Keratinocyte (primary cell): ENCODE measurements at regions not wholly inside any gene's neighbourhood (a gene's known extent, or its start where the extent isn't known, plus 50 kb on each side); places are given as distances from the start of the nearest gene placed in this dataset.

Experiments used
- DNase-seq: peaks from one replicate; pipeline ENCODE4 v3.0.0-alpha.2; 2011; ENCODE audit warnings: low read depth, missing footprints, low spot score
- FAIRE-seq: peaks from 2 replicates; lab custom pipeline; 2011; peaks lifted over from hg19 to GRCh38; lab: Jason Lieb, UNC
- H2AFZ ChIP-seq: 2 replicates; pipeline ENCODE4 v1.6.0; 2012; ENCODE audit warnings: low read length, control low read depth, inconsistent platforms; ENCODE audit not compliant: control insufficient read depth
- H3K27ac ChIP-seq: 2 replicates; pipeline ENCODE4 v1.5.1; 2011; ENCODE audit warnings: low read length; ENCODE audit not compliant: control insufficient read depth, insufficient read depth
- H3K27me3 ChIP-seq: 3 replicates; pipeline ENCODE4 v1.6.0; 2011; ENCODE audit warnings: low read length; ENCODE audit not compliant: control insufficient read depth, insufficient read depth; ENCODE audit errors: extremely low read depth
- H3K36me3 ChIP-seq, 2 experiments: 2 replicates in 1 of 2; 3 replicates in 1 of 2; pipeline ENCODE4 v1.5.1; 2011; ENCODE audit warnings: low read length in 2 of 2, mild to moderate bottlenecking in 1 of 2; ENCODE audit not compliant: control insufficient read depth in 2 of 2, insufficient read depth in 2 of 2; ENCODE audit errors: extremely low read depth in 1 of 2
- H3K4me1 ChIP-seq: 3 replicates; pipeline ENCODE4 v1.5.1; 2011; ENCODE audit warnings: low read length; ENCODE audit not compliant: control insufficient read depth, insufficient read depth; ENCODE audit errors: extremely low read depth
- H3K4me2 ChIP-seq: 3 replicates; pipeline ENCODE4 v1.6.0; 2011; ENCODE audit warnings: low read depth, low read length; ENCODE audit not compliant: control insufficient read depth, insufficient read depth; ENCODE audit errors: extremely low read depth
- H3K4me3 ChIP-seq, 3 experiments: fragments of 200-600 bp in 1 of 3; sonication (generic) in 1 of 3; 2 replicates in 2 of 3; 3 replicates in 1 of 3; pipeline ENCODE4 v1.5.1; 2011 to 2016; ENCODE audit warnings: low read length in 3 of 3, mild to moderate bottlenecking in 3 of 3, control low read depth in 2 of 3, inconsistent platforms in 1 of 3, low read depth in 1 of 3, mixed read lengths in 1 of 3, mixed run types in 1 of 3, moderate library complexity in 1 of 3; ENCODE audit not compliant: control insufficient read depth in 2 of 3, insufficient read depth in 2 of 3; ENCODE audit errors: extremely low read depth in 1 of 3
- H3K79me2 ChIP-seq: 2 replicates; pipeline ENCODE4 v1.6.0; 2012; ENCODE audit warnings: low read length; ENCODE audit not compliant: control insufficient read depth, insufficient read depth
- H3K9ac ChIP-seq: 3 replicates; pipeline ENCODE4 v1.6.0; 2011; ENCODE audit warnings: low read length; ENCODE audit not compliant: control insufficient read depth, insufficient read depth; ENCODE audit errors: extremely low read depth
- H3K9me1 ChIP-seq: 3 replicates; pipeline ENCODE4 v1.6.0; 2011; ENCODE audit warnings: low read length; ENCODE audit not compliant: control insufficient read depth, insufficient read depth; ENCODE audit errors: extremely low read depth
- H3K9me3 ChIP-seq: 2 replicates; pipeline ENCODE4 v1.5.1; 2012; ENCODE audit warnings: low read depth, low read length; ENCODE audit not compliant: control insufficient read depth
- H4K20me1 ChIP-seq: 3 replicates; pipeline ENCODE4 v1.6.0; 2011; ENCODE audit warnings: low read length; ENCODE audit not compliant: control insufficient read depth, insufficient read depth; ENCODE audit errors: extremely low read depth
- CTCF ChIP-seq, 3 experiments: IDR thresholded peaks in 1 of 3; conservative IDR thresholded peaks in 1 of 3; optimal IDR thresholded peaks in 1 of 3; 2 replicates in 2 of 3; 3 replicates in 1 of 3; pipeline versions ENCODE3 to v1.5.1; 2011; ENCODE audit warnings: low read length in 3 of 3, mild to moderate bottlenecking in 3 of 3, moderate library complexity in 2 of 3, control low read depth in 1 of 3, inconsistent platforms in 1 of 3; ENCODE audit not compliant: insufficient read depth in 2 of 3; ENCODE audit errors: extremely low read depth in 1 of 3
- EZH2 ChIP-seq: IDR thresholded peaks from one replicate; pipeline ENCODE4 v1.6.1; 2012; ENCODE audit warnings: inconsistent platforms, mild to moderate bottlenecking, low read length, moderate library complexity
- dilution Hi-C: fragments of 300-500 bp; cut with MboI; formaldehyde crosslinking; loops from one replicate; pipeline ENCODE4 v1.7.0; 2020; ENCODE audit warnings: low sequenced_read_pairs; ENCODE audit not compliant: extremely low pct_ligation_motif_present

GRCh38 chr12:124482901-124483799 is 84.3 kb downstream of the NCOR2 start:
- Histone ChIP-seq H3K4me1 (peaks cover 8% of the 10 kb centered on the region), H3K79me2 (peaks cover 16% of the 10 kb centered on the region), H3K4me3 (no peak overlapping the region), H2AFZ (no peak overlapping the region), H3K9me3 (no peaks in the 10 kb centered on the region), H4K20me1 (peaks cover 18% of the 10 kb centered on the region), H3K36me3 (peaks cover 12 to 36% of the 10 kb centered on the region in 2 experiments), H3K9ac (no peak overlapping the region), H3K27me3 (no peaks in the 10 kb centered on the region), H3K9me1 (no peaks in the 10 kb centered on the region), H3K27ac (no peak overlapping the region), H3K4me2 (no peak overlapping the region)
- TF ChIP-seq CTCF (optimal IDR thresholded peaks at IDR 0.05 in 1 of 3, IDR thresholded peaks at IDR 0.05 in 1 of 3, conservative IDR thresholded peaks at IDR 0.05 in 1 of 3; ENCODE audit: extremely low read depth in 1 of 3, insufficient read depth in 2 of 3, low read length in 3 of 3) (no peak), EZH2 (no peak)
- DNase-seq (no peak), FAIRE-seq (no peak)
- dilution Hi-C loops = no loop called here

- peaks cover 17 to 38% of the 10 kb centered on the region in 2 experiments for H3K36me3 ChIP-seq
- peaks cover 18% of the 10 kb centered on the region for H4K20me1 ChIP-seq
- FAIRE-seq (no peak), DNase-seq (no peak)
- H3K9ac ChIP-seq = no peak overlapping the region
- H3K27ac ChIP-seq = no peak overlapping the region
- TF ChIP-seq CTCF (optimal IDR thresholded peaks at IDR 0.05 in 1 of 3, IDR thresholded peaks at IDR 0.05 in 1 of 3, conservative IDR thresholded peaks at IDR 0.05 in 1 of 3; ENCODE audit: extremely low read depth in 1 of 3, insufficient read depth in 2 of 3, low read length in 3 of 3) (no peak), EZH2 (no peak)
- peaks cover 16% of the 10 kb centered on the region for H3K79me2 ChIP-seq
- H2AFZ ChIP-seq = no peak overlapping the region
- H3K9me1 ChIP-seq = no peaks in the 10 kb centered on the region
- H3K4me1 ChIP-seq = peaks cover 8% of the 10 kb centered on the region
- H3K4me3 ChIP-seq = no peak overlapping the region
- no peaks in the 10 kb centered on the region for H3K9me3 ChIP-seq
- dilution Hi-C loops = no loop called here
- no peaks in the 10 kb centered on the region for H3K27me3 ChIP-seq
- no peak overlapping the region for H3K4me2 ChIP-seq
These were observed 84.9 kb downstream of the NCOR2 start for GRCh38 chr12:124482567-124482893.
